Nephron (organoid): ENCODE measurements at regions not wholly inside any gene's neighbourhood (a gene's known extent, or its start where the extent isn't known, plus 50 kb on each side); places are given as distances from the start of the nearest gene placed in this dataset.

Source experiments
- H3K27ac Mint-ChIP-seq, 3 experiments: 2 replicates each; pipeline ENCODE4 v1.8.0; 2020; ENCODE audit warnings: mixed read lengths in 3 of 3, mild to moderate bottlenecking in 2 of 3, moderate library complexity in 1 of 3
- H3K27me3 Mint-ChIP-seq: 2 replicates; pipeline ENCODE4 v1.8.0; 2021; ENCODE audit warnings: low read depth, mild to moderate bottlenecking, moderate library complexity, mixed read lengths
- H3K36me3 Mint-ChIP-seq: 2 replicates; pipeline ENCODE4 v1.8.0; 2020; ENCODE audit warnings: low read depth, mixed read lengths
- H3K4me1 Mint-ChIP-seq: 2 replicates; pipeline ENCODE4 v1.8.0; 2020; ENCODE audit warnings: mixed read lengths
- H3K4me3 Mint-ChIP-seq, 3 experiments: 2 replicates each; pipeline ENCODE4 v1.8.0; 2020; ENCODE audit warnings: mild to moderate bottlenecking in 3 of 3, mixed read lengths in 3 of 3, moderate library complexity in 2 of 3
- H3K9me3 Mint-ChIP-seq: 2 replicates; pipeline ENCODE4 v1.8.0; 2020; ENCODE audit warnings: mixed read lengths
- TF ChIP-seq, protein P1 (sequence below), 3 experiments: fragments of 200-600 bp; sonication (generic); IDR thresholded peaks; one replicate each; pipeline ENCODE4 v1.5.0; 2021; ENCODE audit warnings: antibody characterized with exemption in 3 of 3; ENCODE audit not compliant: unreplicated experiment in 3 of 3

DNA sequence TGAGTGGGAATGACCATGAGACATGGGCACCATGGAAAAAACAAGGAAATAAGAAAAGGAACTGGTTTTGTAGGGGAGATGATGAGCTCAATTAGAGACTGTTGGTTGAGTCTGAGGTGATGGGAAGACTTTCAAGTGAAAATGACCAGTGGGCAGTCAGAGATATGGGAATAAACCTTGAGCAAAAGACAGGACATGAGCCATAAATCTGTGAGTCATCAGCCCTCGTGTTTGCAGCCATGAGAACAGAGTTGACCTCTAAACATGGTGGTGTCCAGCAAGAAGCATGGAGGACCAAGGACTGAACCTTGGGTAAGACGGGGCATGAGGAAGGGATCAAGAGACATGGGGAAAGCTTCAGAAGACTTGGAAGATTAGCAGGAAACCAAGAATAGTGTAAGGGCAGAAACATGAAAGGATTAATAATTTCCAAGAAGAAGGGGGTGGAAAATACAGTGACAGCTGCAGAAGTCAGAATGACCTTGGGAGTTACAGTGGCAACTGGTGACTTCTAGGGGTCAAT, 280.6 kb upstream of the PRDM1 start:
- Mint-ChIP-seq H3K9me3 (no peaks in the 10 kb centered on the region), H3K27me3 (peaks cover 4% of the 10 kb centered on the region), H3K36me3 (no peaks in the 10 kb centered on the region), H3K27ac (no peak overlapping the region), H3K4me3 (no peak overlapping the region), H3K4me1 (peaks cover 5% of the 10 kb centered on the region)
- TF ChIP-seq, protein P1, sequence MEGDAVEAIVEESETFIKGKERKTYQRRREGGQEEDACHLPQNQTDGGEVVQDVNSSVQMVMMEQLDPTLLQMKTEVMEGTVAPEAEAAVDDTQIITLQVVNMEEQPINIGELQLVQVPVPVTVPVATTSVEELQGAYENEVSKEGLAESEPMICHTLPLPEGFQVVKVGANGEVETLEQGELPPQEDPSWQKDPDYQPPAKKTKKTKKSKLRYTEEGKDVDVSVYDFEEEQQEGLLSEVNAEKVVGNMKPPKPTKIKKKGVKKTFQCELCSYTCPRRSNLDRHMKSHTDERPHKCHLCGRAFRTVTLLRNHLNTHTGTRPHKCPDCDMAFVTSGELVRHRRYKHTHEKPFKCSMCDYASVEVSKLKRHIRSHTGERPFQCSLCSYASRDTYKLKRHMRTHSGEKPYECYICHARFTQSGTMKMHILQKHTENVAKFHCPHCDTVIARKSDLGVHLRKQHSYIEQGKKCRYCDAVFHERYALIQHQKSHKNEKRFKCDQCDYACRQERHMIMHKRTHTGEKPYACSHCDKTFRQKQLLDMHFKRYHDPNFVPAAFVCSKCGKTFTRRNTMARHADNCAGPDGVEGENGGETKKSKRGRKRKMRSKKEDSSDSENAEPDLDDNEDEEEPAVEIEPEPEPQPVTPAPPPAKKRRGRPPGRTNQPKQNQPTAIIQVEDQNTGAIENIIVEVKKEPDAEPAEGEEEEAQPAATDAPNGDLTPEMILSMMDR (IDR thresholded peaks at IDR 0.05; ENCODE audit: unreplicated experiment in 3 of 3), result no peak

DNA sequence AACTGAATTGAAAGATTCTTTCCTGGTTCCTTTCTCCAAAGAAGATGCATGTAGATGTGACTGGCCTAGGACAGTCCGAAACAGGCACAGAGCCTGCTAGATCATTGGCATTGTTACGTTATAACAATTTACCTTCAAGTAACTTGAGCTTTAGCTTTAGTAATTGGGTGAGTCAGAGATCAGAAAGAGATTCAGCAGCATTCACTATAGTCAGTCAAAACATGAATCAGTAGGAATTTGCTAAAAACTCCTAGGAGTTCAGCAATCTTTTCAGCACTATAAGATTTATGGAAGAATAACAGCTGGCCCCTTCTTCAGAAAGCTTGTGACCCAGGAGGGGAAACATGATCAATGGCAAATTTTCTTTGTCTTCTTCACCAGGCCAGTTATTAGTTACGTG, 281.7 kb upstream of the PRDM1 start:
- no peaks in the 10 kb centered on the region for H3K36me3 Mint-ChIP-seq
- H3K4me3 Mint-ChIP-seq, result no peak overlapping the region
- H3K4me1 Mint-ChIP-seq, result peaks cover under 1% of the 10 kb centered on the region
- H3K9me3 Mint-ChIP-seq, result no peaks in the 10 kb centered on the region
- TF ChIP-seq, protein P1 (IDR thresholded peaks at IDR 0.05; ENCODE audit: unreplicated experiment in 3 of 3), result no peak
- no peak overlapping the region for H3K27ac Mint-ChIP-seq
- H3K27me3 Mint-ChIP-seq, result peaks cover 4% of the 10 kb centered on the region

DNA sequence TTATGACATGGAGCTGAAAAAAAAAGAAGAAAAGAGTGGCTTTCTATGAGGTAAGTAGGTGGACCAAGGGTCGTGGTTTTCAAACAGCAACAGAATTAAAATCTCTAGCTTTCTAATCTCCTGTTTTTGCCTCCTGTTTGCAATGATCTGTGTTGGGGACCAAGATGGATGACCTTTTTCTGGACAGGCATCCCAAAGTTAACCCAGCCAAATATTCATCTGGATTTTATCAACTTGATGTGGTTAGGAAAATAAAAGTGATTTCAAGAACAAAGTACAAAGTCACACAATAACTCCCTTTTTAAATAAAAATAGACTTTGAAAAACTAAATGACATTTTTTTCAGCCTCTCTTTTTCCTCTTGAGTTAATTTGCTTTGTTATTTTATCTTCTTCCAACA, 282.1 kb upstream of the PRDM1 start:
- H3K27ac Mint-ChIP-seq, result no peak overlapping the region
- H3K4me3 Mint-ChIP-seq, result no peak overlapping the region
- H3K27me3 Mint-ChIP-seq, result peaks cover 4% of the 10 kb centered on the region
- H3K9me3 Mint-ChIP-seq, result no peaks in the 10 kb centered on the region
- TF ChIP-seq, protein P1 (IDR thresholded peaks at IDR 0.05; ENCODE audit: unreplicated experiment in 3 of 3), result no peak
- no peaks in the 10 kb centered on the region for H3K36me3 Mint-ChIP-seq
- peaks cover 5% of the 10 kb centered on the region for H3K4me1 Mint-ChIP-seq

DNA sequence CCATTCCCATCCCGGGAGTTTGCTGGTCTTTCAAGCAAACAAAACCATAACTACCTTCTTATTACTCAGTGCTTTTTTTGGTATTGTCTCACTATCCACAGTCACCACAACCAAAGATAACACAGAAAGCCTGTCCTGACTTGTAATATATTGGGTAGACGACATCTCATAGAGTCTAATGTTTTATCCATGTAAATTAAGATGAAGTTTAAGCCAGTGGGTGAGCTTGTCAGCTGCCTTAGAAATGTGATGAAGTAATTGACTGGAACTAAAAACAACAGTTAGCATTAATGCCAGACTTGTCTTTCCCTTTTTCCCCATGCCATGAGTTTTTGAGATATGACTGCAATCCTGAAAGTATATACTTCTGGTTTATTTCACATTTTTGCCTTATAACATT, 282.7 kb upstream of the PRDM1 start:
- no peak overlapping the region for H3K4me3 Mint-ChIP-seq
- peaks cover 4% of the 10 kb centered on the region for H3K27me3 Mint-ChIP-seq
- H3K4me1 Mint-ChIP-seq, result peaks cover 9% of the 10 kb centered on the region
- H3K36me3 Mint-ChIP-seq, result no peaks in the 10 kb centered on the region
- no peaks in the 10 kb centered on the region for H3K9me3 Mint-ChIP-seq
- H3K27ac Mint-ChIP-seq, result no peak overlapping the region
- TF ChIP-seq, protein P1 (IDR thresholded peaks at IDR 0.05; ENCODE audit: unreplicated experiment in 3 of 3), result no peak

DNA sequence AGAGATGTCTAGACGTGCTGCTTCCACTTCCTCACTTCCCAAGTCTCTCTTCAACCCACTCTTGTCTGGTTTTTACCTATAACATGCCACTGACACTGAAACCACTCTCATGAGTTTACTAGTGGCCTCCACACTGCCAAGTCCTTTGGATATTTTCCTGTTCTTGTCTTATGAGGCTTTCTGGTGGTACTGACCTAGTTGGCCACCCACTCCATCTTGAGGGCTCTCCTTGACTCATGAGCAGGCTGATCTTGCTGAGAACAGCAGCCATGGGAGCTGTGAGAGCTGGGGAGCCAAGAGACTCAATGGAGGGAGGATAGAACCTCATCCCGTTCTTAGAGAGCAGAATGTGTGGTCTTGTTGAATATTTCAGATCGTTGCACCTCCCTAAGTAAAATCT, 283.4 kb upstream of the PRDM1 start:
- Mint-ChIP-seq H3K4me1 (peaks cover 14% of the 10 kb centered on the region), H3K27me3 (peaks cover 4% of the 10 kb centered on the region), H3K36me3 (no peaks in the 10 kb centered on the region), H3K4me3 (no peak overlapping the region), H3K9me3 (no peaks in the 10 kb centered on the region), H3K27ac (no peak overlapping the region)
- TF ChIP-seq, protein P1 (IDR thresholded peaks at IDR 0.05; ENCODE audit: unreplicated experiment in 3 of 3), result no peak

DNA sequence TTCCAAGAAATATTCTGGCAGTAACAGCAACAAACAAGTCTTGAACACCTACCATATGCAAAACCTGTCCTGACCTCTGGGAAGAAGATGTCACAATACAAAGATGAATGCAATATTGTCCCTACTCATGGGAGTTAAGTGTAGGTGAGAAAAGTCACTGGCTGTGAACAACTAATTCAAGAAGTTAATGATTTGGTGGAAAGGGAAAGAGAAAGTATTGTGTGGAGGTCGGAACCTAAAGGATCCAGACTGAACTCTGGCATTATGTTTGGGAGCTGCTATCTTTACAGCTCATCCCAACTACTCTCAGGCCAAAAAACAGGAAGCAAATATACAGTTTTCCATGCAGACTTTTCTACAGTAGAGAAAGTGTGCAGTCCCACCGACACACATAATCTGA, 285.3 kb upstream of the PRDM1 start:
- no peak overlapping the region for H3K27ac Mint-ChIP-seq
- H3K36me3 Mint-ChIP-seq, result no peaks in the 10 kb centered on the region
- peaks cover 7% of the 10 kb centered on the region for H3K27me3 Mint-ChIP-seq
- TF ChIP-seq, protein P1 (IDR thresholded peaks at IDR 0.05; ENCODE audit: unreplicated experiment in 3 of 3), result no peak
- no peak overlapping the region for H3K4me3 Mint-ChIP-seq
- H3K4me1 Mint-ChIP-seq, result peaks cover 15% of the 10 kb centered on the region
- no peaks in the 10 kb centered on the region for H3K9me3 Mint-ChIP-seq
